Fibroblast of lung (primary cell): ENCODE measurements at regions not wholly inside any gene's neighbourhood (a gene's known extent, or its start where the extent isn't known, plus 50 kb on each side); places are given as distances from the start of the nearest gene placed in this dataset.

Experiments
- DNase-seq, 2 donors: peaks; one replicate each; pipeline versions ENCODE4 v3.0.0 to v3.0.0-alpha.2; 2010; ENCODE audit warnings: low read depth in 2 of 2
- H2AFZ ChIP-seq: 2 replicates; pipeline ENCODE4 v1.5.1; 2012; ENCODE audit warnings: low read length, control low read depth, inconsistent platforms
- H3K27ac ChIP-seq: 2 replicates; pipeline ENCODE4 v1.5.1; 2011; ENCODE audit warnings: low read length, control low read depth; ENCODE audit not compliant: insufficient read depth
- H3K27me3 ChIP-seq: 2 replicates; pipeline ENCODE4 v1.5.1; 2011; ENCODE audit warnings: mild to moderate bottlenecking, low read length; ENCODE audit not compliant: control insufficient read depth, insufficient read depth
- H3K36me3 ChIP-seq: 2 replicates; pipeline ENCODE4 v1.5.1; 2011; ENCODE audit warnings: low read length; ENCODE audit not compliant: control insufficient read depth, insufficient read depth
- H3K4me1 ChIP-seq: 2 replicates; pipeline ENCODE4 v1.5.1; 2011; ENCODE audit warnings: low read length; ENCODE audit not compliant: control insufficient read depth, insufficient read depth; ENCODE audit errors: extremely low read depth
- H3K4me2 ChIP-seq: 2 replicates; pipeline ENCODE4 v1.5.1; 2011; ENCODE audit warnings: low read length, control low read depth; ENCODE audit not compliant: insufficient read depth; ENCODE audit errors: extremely low read depth
- H3K4me3 ChIP-seq, 4 experiments: fragments of 200-600 bp in 1 of 4; sonication (generic) in 1 of 4; replicated peaks in 1 of 4; 2 replicates each; pipeline ENCODE4 v1.5.1; 2011 to 2016; ENCODE audit warnings: low read length in 4 of 4, low read depth in 3 of 4, mild to moderate bottlenecking in 3 of 4, control low read depth in 2 of 4, inconsistent platforms in 1 of 4, mixed read lengths in 1 of 4; ENCODE audit not compliant: insufficient read depth in 1 of 4; ENCODE audit errors: control extremely low read depth in 1 of 4
- H3K79me2 ChIP-seq: 2 replicates; pipeline ENCODE4 v1.5.1; 2012; ENCODE audit warnings: mild to moderate bottlenecking, low read length, inconsistent platforms; ENCODE audit not compliant: control insufficient read depth, insufficient read depth
- H3K9ac ChIP-seq: 2 replicates; pipeline ENCODE4 v1.5.1; 2011; ENCODE audit warnings: mild to moderate bottlenecking, low read length, control low read depth; ENCODE audit not compliant: insufficient read depth
- H3K9me3 ChIP-seq: 2 replicates; pipeline ENCODE4 v1.5.1; 2012; ENCODE audit warnings: low read depth, low read length; ENCODE audit not compliant: control insufficient read depth, insufficient read depth
- H4K20me1 ChIP-seq: 2 replicates; pipeline ENCODE4 v1.5.1; 2011; ENCODE audit warnings: low read length; ENCODE audit not compliant: control insufficient read depth, insufficient read depth; ENCODE audit errors: extremely low read depth
- CTCF ChIP-seq, 2 donors: IDR thresholded peaks in 1 of 2; conservative IDR thresholded peaks in 1 of 2; 1 replicate in 1 of 2; 2 replicates in 1 of 2; pipeline ENCODE4 v1.5.1; 2011 to 2012; ENCODE audit warnings: low read length in 2 of 2, control low read depth in 1 of 2, inconsistent platforms in 1 of 2, low read depth in 1 of 2, mild to moderate bottlenecking in 1 of 2
- EZH2 ChIP-seq: IDR thresholded peaks from 2 replicates; pipeline ENCODE4 v1.5.1; 2012; ENCODE audit warnings: low read length, control low read depth, mild to moderate bottlenecking; ENCODE audit errors: missing control alignments

GRCh38 chr3:103730744-103731143 is 1295.9 kb downstream of the ZPLD1 start:
- no peak overlapping the region for H3K4me3 ChIP-seq
- H3K27me3 ChIP-seq, result no peaks in the 10 kb centered on the region
- no peaks in the 10 kb centered on the region for H4K20me1 ChIP-seq
- H3K79me2 ChIP-seq, result no peaks in the 10 kb centered on the region
- TF ChIP-seq EZH2, result no peak
- no peak for TF ChIP-seq CTCF (conservative IDR thresholded peaks at IDR 0.05 in 1 of 2, IDR thresholded peaks at IDR 0.05 in 1 of 2; ENCODE audit: low read depth in 1 of 2, low read length in 2 of 2)
- no peaks in the 10 kb centered on the region for H3K9me3 ChIP-seq
- no peak for DNase-seq
- no peak overlapping the region for H3K4me2 ChIP-seq
- no peak overlapping the region for H3K9ac ChIP-seq
- no peak overlapping the region for H3K27ac ChIP-seq
- H3K4me1 ChIP-seq, result no peaks in the 10 kb centered on the region
- no peaks in the 10 kb centered on the region for H3K36me3 ChIP-seq
- no peak overlapping the region for H2AFZ ChIP-seq

GRCh38 chr3:103752986-103753385 is 1318.2 kb downstream of the ZPLD1 start:
- no peaks in the 10 kb centered on the region for H3K4me1 ChIP-seq
- H3K9ac ChIP-seq, result no peak overlapping the region
- H3K79me2 ChIP-seq, result no peaks in the 10 kb centered on the region
- no peak overlapping the region for H3K4me2 ChIP-seq
- H3K4me3 ChIP-seq, result no peak overlapping the region
- H2AFZ ChIP-seq, result no peak overlapping the region
- H3K36me3 ChIP-seq, result no peaks in the 10 kb centered on the region
- no peaks in the 10 kb centered on the region for H3K9me3 ChIP-seq
- DNase-seq, result no peak
- H3K27me3 ChIP-seq, result no peaks in the 10 kb centered on the region
- H3K27ac ChIP-seq, result no peak overlapping the region
- TF ChIP-seq EZH2, result no peak
- no peak for TF ChIP-seq CTCF (conservative IDR thresholded peaks at IDR 0.05 in 1 of 2, IDR thresholded peaks at IDR 0.05 in 1 of 2; ENCODE audit: low read depth in 1 of 2, low read length in 2 of 2)
- H4K20me1 ChIP-seq, result no peaks in the 10 kb centered on the region

- H3K79me2 ChIP-seq, result no peaks in the 10 kb centered on the region
- H2AFZ ChIP-seq, result no peak overlapping the region
- no peak overlapping the region for H3K27ac ChIP-seq
- no peak overlapping the region for H3K4me3 ChIP-seq
- TF ChIP-seq EZH2 (no peak), CTCF (conservative IDR thresholded peaks at IDR 0.05 in 1 of 2, IDR thresholded peaks at IDR 0.05 in 1 of 2; ENCODE audit: low read depth in 1 of 2, low read length in 2 of 2) (no peak)
- DNase-seq, result no peak
- no peak overlapping the region for H3K9ac ChIP-seq
- no peaks in the 10 kb centered on the region for H3K9me3 ChIP-seq
- no peaks in the 10 kb centered on the region for H3K4me1 ChIP-seq
- no peaks in the 10 kb centered on the region for H4K20me1 ChIP-seq
- H3K36me3 ChIP-seq, result no peaks in the 10 kb centered on the region
- no peak overlapping the region for H3K4me2 ChIP-seq
- H3K27me3 ChIP-seq, result no peaks in the 10 kb centered on the region
Measured at GRCh38 chr3:103767635-103768034, 1332.8 kb downstream of the ZPLD1 start.
